HG03432 (cell line): ENCODE measurements at regions not wholly inside any gene's neighbourhood (a gene's known extent, or its start where the extent isn't known, plus 50 kb on each side); places are given as distances from the start of the nearest gene placed in this dataset.

ENCODE experiments used
- ATAC-seq: cut with Tn5 transposase; IDR thresholded peaks from one replicate; pipeline ENCODE4 v1.9.1; 2021; ENCODE audit warnings: mild to moderate bottlenecking, moderate library complexity; ENCODE audit not compliant: unreplicated experiment

- no peak for ATAC-seq
Observed at GRCh38 chr9:116058421-116058820, 95.2 kb upstream of the PAPPA start.

DNA sequence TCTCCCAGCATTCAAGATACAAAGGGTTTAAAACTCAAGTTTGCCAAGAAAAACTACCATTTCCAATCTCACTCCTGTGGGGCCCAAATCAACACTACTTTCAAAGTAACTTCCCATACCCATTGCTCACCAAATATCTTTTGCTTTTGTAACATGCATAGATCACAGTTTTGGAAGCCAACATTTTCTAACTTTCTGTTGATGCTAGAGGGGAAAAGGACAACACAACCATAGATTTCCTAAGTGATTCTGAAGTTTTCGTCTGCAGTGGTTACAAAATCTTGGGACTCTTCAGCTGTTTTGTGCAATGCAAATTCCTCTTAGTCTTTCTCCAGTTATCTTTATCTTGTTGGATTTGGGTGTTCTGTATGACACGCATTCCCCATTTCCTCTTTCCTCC is 94.1 kb upstream of the PAPPA start:
- ATAC-seq: no peak

DNA sequence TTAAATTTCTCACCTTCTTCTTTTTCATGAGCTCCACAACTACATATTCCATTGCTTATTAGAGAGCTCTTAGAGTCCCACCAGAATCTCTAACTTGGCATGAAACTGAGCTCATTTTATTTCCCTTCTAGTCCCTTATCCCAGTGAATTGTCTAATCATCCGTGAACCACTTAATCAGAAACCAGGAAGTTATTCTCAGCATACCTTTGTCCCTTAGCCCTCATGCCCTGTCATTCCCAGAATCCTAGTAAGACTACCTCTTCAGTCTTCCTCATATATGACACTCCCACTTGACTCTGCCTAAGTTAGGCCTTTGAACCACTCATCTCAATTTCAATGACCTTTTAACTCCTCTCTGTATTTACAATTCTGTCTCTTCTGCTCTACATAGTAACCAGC is 93.0 kb upstream of the PAPPA start:
- ATAC-seq: no peak

DNA sequence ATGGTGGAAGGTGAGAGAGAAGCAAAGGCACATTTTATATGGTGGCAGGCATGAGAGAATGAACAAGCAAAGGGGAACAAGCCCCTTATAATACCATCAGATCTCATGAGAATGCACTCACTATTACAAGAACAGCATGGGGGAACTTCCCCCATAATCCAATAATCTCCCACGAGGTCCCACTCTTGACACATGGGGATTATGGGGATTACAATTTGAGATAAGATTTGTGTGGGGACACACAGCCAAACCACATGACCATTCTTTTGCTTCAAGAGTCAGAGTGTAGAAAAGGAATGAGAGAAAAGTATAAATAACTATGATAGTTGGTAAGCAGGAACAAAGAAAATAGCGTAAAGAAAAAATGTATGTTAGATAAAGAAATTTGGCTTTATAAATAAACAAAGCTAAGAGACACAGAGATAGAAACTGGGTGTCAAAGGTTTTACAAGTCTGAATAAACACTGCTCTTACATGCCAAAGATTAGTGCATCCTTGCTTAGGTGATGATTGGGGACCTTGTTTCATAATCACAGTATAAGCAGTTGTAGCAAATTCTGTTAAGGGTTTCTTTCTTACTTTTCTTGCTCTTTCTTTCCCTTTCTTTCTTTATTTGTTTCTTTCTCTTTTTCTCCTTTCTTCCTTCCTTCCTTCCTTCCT is 91.9 kb upstream of the PAPPA start:
- no peak for ATAC-seq

- ATAC-seq: no peak
Observed at GRCh38 chr9:116062206-116062550, 91.4 kb upstream of the PAPPA start.

GRCh38 chr9:116064970-116065369 is 88.6 kb upstream of the PAPPA start:
- no peak for ATAC-seq

DNA sequence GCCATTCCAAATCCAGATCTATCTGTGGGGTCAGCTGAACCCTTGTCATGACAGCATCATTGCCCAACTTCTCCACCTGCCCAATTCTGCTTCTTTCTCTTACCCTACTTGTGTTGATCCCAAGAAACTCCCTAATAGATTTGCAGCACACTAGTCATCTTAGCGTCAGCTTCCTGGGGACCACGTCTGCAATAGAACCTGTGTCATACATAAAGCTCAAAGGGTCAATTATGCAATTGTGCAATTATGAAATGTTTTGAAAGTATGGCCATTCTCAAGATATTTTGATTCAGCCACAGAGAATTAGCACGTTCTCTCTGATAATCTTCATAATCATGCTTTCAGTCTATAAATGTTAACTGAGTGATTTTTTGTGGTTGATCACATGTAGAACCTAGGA is 87.4 kb upstream of the PAPPA start:
- ATAC-seq: no peak

DNA sequence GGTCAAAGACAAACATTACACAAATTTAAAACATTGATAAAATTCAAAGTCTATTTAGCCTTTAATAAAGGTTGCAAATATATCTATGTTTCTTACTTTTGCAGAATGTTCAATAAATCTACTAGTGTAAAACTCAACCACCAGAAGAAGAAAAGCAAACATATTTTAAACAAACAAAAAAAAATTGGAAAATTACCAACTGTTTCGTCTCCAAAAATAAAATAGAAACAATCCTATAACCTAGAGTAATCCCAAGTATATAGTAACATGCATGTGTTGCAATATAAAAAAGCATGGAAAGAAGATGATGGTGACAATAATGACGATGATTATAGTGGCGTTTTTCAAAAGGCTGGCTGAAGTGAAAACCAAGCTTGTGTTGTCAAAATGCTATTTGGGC is 86.0 kb upstream of the PAPPA start:
- ATAC-seq: no peak

DNA sequence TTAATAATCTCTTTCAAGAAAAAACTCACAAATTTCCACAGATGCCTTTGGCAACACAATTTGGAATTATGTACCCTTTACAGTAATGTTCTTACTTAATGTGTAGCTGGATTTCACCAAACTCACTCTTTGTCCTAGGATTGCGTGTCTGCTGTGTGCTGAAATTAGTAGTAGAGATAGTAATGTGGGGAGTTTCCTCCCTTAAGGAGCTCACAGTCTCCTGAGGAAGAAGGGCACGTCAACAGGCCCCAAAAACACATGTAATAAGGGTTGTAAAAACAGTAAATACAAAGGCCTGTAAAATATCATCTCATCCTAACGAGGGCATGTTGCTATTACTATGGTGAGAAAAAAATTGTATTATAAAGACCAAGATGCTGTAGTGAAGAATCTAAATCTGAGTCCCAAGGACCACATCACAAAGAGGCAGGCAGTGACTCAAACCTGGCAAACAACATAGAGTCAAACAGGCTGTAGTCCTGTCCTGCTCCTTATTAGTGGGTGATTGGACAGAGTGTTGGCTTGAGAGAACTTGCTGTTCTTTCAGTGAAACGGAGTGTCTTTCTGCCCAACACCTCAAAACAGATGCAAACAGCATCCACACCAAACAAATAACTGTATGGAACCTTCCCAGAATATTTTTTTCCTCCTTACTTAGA is 83.2 kb upstream of the PAPPA start:
- ATAC-seq: no peak

DNA sequence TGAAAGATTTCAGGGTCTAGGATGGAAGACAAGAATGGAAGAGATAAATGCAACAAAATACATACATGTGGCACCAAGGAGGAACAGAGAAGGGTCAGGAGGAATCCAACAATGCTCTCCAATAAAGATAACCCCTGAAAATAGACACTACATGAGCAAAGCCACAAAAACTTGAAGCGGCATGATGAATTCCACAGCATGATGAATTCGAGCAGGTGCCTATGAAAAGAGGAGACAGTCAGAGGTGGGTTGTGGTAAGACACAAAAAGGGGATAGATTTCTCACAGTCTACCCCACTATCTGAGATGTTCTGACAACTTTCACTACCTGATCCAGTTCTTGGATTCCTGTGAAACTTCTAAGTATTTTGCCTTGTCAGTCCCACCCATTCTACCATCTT is 81.5 kb upstream of the PAPPA start:
- ATAC-seq: no peak

GRCh38 chr9:116073826-116074225 is 79.8 kb upstream of the PAPPA start:
- ATAC-seq: no peak

DNA sequence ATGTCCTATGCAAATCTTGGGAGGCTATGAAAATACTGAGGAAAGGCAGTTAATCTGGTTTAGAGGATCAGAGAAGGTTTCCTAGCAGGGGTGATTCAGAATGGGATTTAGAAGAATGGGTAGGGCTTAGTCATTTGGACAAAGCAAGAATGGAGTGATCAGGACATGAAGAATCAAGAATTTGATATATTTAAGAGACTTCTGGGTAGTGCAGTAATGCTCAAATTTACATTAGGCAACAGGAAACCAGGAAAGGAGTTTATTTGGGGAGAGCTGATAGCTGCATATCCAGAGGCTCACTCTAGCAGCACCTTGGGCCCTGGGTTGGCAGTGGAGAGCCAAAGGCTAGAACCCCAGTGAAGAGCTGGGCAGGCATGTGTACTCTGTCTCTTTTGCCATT is 78.9 kb upstream of the PAPPA start:
- no peak for ATAC-seq

DNA sequence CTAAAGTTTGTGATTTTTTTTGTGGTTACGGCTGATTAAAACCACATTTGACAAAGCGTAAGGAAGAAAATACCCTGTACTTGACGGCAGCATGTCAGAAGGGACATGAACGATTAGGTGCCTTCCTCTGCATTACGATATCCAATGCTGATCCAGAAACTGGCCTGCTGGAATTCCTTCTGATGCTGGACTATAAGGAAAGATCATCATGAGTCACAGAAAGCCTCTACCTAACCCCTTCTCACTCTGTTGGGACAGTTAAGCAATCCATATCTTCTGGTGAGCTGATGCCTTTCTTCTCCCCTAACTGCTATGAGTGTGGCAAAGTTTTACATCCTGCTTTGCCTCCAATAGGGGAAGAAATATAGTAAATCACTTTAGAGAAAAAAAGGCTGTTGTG is 78.4 kb upstream of the PAPPA start:
- ATAC-seq: no peak

GRCh38 chr9:116078640-116079039 is 75.0 kb upstream of the PAPPA start:
- no peak for ATAC-seq

DNA sequence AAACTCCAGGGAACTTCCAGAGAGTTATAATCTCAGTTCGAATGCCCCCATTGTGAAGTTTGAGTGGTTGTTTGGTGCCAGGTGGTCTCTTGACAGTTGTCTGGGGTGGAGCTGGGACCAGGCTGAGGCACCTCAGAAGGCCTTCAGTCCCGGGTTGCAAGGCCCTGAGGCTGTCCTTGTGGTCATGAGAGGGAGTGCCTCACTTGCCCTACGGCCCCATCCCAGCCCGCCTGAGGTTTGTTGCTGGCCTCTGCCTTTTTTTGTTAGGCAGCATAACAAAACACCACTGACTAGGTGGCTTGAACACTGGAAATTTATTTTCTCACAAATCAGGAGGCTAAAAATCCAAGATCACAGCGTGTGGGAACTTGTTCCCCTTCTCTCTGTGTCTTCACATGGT is 73.0 kb upstream of the PAPPA start:
- ATAC-seq: no peak

- no peak for ATAC-seq
Observed at GRCh38 chr9:116081435-116082115, 72.0 kb upstream of the PAPPA start.

GRCh38 chr9:116083837-116084236 is 69.8 kb upstream of the PAPPA start:
- no peak for ATAC-seq

- no peak for ATAC-seq
Observed at GRCh38 chr9:116084497-116084896, 69.1 kb upstream of the PAPPA start.

GRCh38 chr9:116087246-116087645 is 66.3 kb upstream of the PAPPA start:
- ATAC-seq: no peak

GRCh38 chr9:116087751-116088194 is 65.8 kb upstream of the PAPPA start:
- ATAC-seq: no peak

DNA sequence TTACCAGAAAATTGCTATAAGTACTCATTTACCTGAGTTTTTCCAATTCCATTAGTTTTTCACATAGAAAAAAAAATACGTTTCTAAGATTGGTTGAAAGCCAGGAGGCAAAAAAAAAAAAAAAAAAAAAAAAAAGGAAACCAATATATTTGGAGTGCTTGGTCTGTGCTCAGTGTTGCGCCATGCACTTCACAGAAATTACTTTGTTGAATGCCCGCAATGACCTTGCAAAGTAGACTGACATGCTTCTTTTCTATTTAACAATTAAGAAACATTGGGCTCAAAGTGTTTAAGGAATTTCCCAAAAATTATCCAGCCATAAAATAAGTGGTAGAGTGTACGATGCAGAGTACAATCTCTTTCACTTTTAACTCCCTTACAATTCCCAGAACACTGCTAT is 65.2 kb upstream of the PAPPA start:
- no peak for ATAC-seq

- ATAC-seq: no peak
Observed at GRCh38 chr9:116090030-116090770, 63.4 kb upstream of the PAPPA start.
